ENCODE measurements at regions not wholly inside any gene's neighbourhood (a gene's known extent, or its start where the extent isn't known, plus 50 kb on each side); places are given as distances from the start of the nearest gene placed in this dataset.
A peak's percentile ranks its signal among the peaks of the same experiment; 100 is the strongest.

DNA sequence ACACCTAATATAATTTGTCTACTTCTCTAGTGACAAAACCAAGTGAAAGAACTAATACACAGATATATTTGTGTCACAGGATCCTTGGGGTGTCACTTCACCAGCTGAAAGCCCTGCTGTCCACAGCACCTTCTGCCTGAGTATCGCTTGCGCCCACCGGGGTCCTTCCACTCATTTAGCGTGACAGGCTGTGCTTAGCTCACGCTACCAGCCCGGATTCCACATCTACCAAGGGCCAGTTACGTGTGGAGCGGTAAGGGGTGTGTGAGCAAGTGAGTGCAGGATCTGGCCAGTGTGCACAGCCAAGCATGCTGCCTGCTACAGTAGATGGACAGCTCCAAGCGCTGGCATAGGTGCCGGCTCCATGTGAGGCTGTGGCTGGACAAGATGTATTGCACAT lies 810.9 kb downstream of the NSUN3 start:
- no peak for DNase-seq

DNA sequence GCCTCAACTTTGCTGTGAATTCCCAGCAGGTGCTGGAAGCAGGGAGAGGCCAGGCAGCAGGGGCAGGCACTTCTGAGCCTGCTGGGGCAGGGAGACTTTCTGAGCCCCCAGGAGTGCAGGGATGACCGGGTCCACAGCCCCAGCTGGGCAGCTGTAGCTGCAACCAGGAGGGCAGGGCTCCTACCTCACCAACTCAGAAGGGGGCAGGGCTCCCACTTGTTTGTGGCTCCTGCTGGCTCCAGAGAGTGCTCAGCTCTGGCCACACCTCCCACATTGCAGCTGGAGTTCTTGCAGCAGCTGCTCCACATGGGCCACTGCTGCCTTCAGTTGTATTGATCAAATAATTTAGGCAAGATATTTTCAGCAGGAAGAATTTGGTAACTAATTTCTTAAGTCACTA lies 812.3 kb downstream of the NSUN3 start:
- DNase-seq, result no peak

GRCh38 chr3:94887065-94887464 lies 824.2 kb downstream of the NSUN3 start:
- no peak for DNase-seq

DNA sequence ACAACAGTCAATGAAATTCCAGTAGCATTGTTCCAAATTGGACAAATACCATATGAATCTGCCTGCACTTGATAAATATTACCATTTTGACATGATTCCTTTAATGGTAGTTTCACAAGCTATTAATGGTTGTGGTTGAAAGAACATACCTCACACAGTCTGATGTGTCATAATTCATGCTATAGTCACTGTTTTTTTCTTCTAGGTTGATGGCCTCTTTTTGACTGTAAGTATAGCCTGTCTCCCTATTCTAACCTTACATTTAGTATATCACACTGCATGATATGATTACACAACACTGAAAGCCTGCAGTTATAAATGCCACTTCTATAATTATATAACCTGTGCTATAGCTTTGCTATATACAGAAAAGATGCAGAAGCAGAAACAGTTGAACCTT lies 834.1 kb downstream of the NSUN3 start:
- no peak for DNase-seq

GRCh38 chr3:94904156-94904674 lies 841.4 kb downstream of the NSUN3 start:
- DNase-seq, result no peak

DNA sequence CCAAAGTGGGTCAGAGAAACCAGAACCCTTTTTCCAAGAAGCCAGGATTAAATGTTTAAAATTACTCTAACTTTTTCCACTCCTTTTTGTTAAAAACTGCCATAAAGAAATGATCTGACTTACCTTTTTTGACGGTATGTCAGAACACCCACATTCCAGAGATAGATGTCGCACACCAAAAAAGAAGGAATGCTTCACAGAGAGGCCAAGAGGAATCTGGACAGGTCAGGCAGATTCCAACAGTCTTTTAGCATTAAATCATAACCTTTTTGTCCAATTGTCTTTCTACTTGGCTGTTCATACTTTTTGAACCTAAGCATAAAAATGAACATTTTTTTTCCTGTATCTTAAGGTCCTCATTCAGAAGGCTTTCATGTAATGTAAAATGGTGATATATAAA lies 846.9 kb downstream of the NSUN3 start:
- no peak for DNase-seq

GRCh38 chr3:94912656-94913055 lies 849.8 kb downstream of the NSUN3 start:
- DNase-seq, result no peak

DNA sequence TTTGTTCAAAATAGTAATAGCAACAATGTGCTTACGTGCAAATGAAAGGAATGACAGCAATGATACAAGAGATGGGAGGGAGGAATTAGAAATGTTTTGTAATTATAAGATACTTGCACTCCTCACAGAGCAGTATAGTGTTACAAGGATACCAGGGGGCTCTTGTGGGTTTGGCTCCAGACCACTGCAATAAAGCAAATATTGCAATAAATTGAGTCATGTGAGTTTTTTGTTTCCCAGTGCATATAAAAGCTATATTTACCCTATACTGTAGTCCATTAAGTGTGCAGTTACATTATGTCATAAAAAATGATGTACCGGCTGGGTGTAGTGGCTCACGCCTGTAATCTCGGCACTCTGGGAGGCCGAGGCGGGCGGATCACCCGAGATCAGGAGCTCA lies 864.3 kb downstream of the NSUN3 start:
- DNase-seq, result no peak

GRCh38 chr3:94928921-94929320 lies 866.1 kb downstream of the NSUN3 start:
- peak; percentile 24 for DNase-seq

DNA sequence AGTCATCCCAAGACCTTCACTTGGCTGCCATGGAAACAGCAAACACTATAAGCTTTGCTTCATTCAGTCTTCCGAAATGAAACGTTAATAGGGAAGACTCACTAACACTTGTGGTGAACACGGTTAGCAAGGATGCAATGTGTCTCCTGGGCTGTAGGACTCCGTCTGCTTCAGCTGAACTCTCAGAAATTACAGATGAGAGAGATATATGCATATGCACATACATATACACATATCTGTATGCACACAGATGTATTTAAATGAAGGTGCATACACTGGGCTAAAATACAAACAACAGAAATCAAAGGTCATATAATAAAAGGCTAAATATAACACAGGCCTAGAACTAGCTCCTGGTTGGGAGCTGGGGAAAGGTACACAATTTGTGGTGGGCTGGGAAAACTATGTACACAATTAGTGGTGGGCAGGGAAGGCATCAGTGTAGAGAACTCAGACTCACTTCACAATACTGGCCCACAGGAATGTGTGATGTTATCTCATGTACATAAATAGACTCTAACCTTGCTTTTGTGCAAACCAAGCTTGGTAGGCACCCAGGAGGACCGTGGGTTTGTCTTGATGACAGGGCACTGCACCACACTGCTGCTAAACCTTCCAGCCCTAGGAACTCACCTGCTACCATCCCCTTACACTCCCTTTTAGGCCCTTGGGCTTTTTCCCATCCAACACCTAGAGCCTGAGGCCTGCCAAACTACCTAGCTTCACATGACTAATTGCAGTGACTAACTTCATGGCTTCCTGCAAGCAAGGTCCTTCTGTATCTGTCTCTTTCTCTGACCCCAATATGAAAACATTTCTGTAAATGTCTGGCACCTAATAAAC lies 873.1 kb downstream of the NSUN3 start:
- no peak for DNase-seq

DNA sequence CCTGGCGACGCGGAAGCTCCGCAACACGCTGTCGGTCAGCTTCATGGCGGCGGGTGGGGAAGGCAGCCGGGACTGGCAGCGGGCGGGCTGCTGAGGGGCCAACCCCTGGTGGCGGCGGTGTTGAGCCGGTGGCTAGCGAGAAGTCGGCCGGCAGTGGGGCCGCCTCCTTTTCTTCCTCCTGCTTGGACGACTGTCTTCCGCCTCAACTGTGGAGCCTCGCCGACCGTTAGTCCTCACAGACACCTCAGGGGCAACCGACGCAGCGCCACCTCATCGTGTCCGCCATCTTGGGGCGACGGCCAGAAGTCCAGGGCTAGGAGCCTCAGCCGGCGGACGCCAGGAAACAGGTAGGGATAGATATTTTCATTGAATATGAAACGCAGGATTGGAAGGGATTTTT lies 875.1 kb downstream of the NSUN3 start:
- DNase-seq, result no peak

DNA sequence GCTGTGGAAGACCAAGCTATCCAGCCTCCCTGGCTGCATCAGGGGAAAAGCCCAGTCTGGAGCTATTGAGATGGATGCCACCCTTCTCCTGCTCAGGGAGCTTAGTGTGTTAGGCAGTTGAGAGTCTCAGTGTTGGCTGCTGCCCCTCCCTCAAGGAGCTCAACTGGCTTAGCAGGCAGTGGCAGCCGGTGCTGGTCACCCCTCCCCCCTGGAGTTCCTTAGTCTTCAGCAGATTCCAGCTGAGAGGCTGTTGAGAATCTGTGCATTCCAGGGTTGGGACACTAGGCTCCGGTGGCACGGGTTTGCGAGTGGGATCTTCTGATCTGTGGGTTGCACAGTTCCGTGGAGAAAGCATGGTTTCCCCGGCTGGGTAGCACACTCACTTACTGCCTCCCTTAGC lies 883.8 kb downstream of the NSUN3 start:
- no peak for DNase-seq

DNA sequence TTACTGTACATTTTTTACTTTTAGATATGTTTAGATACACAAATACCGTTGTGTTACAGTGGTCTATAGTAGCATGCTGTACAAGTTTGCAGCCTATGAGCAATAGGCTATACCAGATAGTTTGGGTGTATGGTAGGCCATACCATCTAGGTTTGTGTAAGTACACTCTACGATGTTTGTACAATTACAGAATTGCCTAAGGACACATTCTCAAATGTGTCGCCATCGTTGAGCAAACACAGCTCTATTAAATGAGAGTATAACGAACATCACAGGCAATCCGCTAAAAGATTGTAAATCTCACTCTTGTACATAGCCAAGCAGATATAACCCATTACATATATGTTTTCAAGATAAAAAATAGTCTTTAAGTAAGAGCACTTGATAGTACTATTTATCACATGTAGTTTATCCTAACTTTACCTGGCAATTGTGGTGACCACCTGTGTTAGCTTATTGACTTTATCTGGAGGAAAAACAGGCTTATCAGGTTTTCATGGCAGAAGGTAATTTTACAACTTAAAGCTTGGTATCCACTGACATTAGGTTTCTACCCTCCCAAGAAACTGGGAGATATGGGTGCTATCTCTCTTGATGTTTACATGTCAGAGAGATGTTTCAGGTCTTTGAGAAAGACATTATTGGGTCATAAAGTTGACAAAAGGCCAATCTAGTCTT lies 898.7 kb downstream of the NSUN3 start:
- DNase-seq, result no peak

DNA sequence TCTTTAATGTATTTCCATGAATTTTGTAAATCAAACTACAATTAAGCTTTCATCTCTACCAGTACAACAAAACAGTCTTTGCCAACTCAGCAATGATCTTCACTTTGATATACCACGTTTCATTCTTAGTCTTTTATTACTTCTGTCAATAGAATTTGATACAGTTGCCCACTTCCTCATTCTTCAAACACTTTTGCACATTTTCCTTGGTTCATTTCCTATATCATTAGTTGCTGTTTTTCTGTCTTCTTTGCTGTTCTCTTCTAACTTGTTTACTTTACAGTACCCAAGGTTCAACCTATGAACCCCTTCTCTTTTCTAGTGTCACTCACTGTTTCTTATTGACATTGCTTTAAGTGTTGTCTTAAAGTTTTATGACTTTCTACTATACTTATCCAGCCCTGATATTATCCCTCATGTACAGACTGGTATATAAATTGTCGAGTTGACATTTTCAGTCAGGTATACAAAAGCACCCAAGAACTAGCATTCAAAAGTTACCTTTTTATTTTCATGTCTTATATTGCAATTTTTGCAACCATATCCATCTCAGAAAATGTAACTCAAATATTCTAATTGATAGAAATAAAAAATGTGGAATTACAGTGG lies 903.1 kb downstream of the NSUN3 start:
- DNase-seq, result no peak

- DNase-seq, result no peak
Measured at GRCh38 chr3:94967196-94967595, 904.3 kb downstream of the NSUN3 start.

DNA sequence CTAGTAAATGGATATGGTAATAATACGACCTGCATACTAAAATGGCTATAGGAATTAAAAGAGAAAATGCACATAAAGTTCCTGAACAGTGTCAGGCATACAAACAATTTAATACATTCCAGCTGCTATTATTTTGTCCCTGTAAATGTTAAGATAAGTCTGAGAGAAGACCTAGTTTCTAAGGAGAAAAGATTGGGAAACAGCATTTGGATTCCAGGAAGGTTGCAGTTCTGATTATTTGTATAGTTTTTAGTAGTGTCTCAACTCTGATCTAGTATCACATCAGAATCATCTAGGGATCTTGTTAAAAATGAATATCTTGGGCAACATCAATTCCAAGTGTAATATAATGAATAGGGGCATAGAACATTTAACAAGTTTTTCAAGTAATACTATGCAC lies 905.7 kb downstream of the NSUN3 start:
- DNase-seq, result no peak

GRCh38 chr3:94972066-94972465 lies 909.2 kb downstream of the NSUN3 start:
- DNase-seq, result no peak

GRCh38 chr3:94978084-94978483 lies 915.2 kb downstream of the NSUN3 start:
- no peak for DNase-seq

DNA sequence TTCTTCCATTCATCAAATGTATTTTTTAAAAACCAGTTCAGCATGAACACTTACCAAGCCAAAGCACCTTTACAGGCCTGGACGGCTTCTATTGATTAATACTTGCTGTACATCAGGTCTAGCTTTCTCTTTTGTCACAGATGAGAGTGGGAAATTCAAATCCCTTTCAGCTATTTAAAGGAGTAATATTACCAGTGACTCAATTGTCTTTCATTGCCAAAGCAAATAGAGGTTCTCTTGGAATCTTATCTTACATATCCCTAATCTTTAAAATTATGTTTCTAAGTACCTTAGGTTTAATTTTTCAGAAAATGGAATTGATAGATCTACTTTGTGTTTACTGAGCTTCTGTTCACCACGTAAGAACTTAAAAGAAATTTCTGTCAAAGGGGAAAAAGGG lies 922.9 kb downstream of the NSUN3 start:
- no peak for DNase-seq

DNA sequence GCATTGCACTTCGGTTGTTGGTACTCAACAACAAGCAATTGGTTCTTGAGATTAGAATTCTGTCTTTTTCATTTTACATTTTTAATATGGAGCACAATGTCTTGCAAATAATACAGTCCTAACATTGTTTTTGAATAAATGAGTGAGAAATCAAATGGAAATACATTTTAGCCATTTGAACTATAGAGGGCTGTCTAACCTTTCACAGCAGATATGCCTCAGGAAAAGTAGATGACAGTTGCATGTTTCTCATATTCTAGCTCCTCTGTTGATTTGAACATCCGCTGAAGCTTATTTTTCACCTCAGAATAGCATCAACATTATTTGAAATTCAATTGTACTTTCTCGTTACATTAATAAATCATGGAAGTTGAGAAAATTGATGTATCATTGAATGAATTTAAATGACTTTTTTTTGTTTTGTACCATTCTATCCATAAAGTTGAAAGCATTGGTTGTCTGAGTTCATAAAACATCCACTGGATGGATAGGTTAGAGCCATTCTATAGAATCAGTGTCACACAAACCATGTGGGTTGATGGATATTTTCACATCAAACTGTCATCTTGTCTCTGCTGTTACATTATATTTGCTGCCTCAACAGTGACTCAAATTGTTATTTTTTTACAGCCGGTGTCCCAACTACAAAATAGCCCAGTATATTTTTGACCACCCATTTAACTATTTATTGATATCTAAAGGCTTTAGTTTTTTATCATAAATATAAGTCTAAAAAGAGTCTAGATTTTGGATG lies 928.3 kb downstream of the NSUN3 start:
- peak; percentile 1 for DNase-seq

GRCh38 chr3:94996743-94997142 lies 933.9 kb downstream of the NSUN3 start:
- DNase-seq, result no peak

DNA sequence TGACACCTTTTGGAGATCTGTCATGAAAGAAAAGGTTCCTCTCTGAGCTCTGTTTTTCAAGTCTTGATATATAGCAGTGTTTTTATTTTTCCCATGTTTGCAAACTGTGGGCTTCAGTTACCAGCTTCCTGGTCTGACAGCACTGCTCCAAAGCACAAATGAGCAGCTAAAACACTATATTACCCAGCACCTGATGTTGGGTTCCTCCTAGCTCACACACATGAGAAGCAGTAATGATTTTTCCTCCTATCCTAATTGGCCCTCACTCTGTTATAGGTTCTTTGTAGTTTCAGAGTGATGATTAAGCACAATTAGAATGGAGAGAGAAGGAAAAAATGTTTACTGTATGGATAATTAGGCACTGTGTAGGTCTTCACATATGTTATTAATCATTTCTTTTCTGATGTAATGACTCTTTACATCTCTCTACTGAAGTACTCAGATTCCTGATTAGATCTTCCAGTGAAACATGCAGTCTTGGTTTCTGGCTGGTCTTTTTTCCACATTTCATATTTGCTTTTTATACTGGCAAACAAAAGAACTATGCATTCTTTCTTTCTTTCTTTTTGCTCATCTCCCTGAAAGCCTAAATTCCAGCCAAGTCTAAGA lies 939.7 kb downstream of the NSUN3 start:
- DNase-seq, result no peak

Data from fibroblast of skin of back (primary cell).